ENCODE measurements at regions not wholly inside any gene's neighbourhood (a gene's known extent, or its start where the extent isn't known, plus 50 kb on each side); places are given as distances from the start of the nearest gene placed in this dataset.
A peak's percentile ranks its signal among the peaks of the same experiment; 100 is the strongest.
"Not testable (repeated sequence)": the region's sequence is repeated elsewhere in the genome, so short reads cannot be mapped to it uniquely, and the experiment has no call there.

- H3K36me3 Mint-ChIP-seq = no peaks in the 10 kb centered on the region
- DNase-seq (ENCODE audit: low spot score in 2 of 2) (no peak), ATAC-seq (no peak)
- no peak overlapping the region for H3K27ac Mint-ChIP-seq
- no peaks in the 10 kb centered on the region for H3K9me3 Mint-ChIP-seq
- H3K4me1 Mint-ChIP-seq = no peaks in the 10 kb centered on the region
- H3K4me3 Mint-ChIP-seq = no peak overlapping the region
Observed at GRCh38 chr2:195122653-195123052, 534.4 kb upstream of the SLC39A10 start.

GRCh38 chr2:195121341-195121740 is 535.7 kb upstream of the SLC39A10 start:
- no peaks in the 10 kb centered on the region for H3K36me3 Mint-ChIP-seq
- no peak for DNase-seq (ENCODE audit: low spot score in 2 of 2)
- ATAC-seq = no peak
- H3K4me3 Mint-ChIP-seq = no peak overlapping the region
- no peaks in the 10 kb centered on the region for H3K9me3 Mint-ChIP-seq
- H3K27ac Mint-ChIP-seq = no peak overlapping the region
- H3K4me1 Mint-ChIP-seq = no peaks in the 10 kb centered on the region

- Mint-ChIP-seq H3K9me3 (no peaks in the 10 kb centered on the region), H3K27ac (no peak overlapping the region), H3K4me1 (no peaks in the 10 kb centered on the region), H3K4me3 (no peak overlapping the region), H3K36me3 (no peaks in the 10 kb centered on the region)
- ATAC-seq (no peak), DNase-seq (ENCODE audit: low spot score in 2 of 2) (no peak)
Observed at GRCh38 chr2:195119231-195119630, 537.8 kb upstream of the SLC39A10 start.

GRCh38 chr2:195118276-195118675 is 538.8 kb upstream of the SLC39A10 start:
- no peak for ATAC-seq
- H3K4me1 Mint-ChIP-seq = no peaks in the 10 kb centered on the region
- H3K27ac Mint-ChIP-seq = no peak overlapping the region
- no peaks in the 10 kb centered on the region for H3K36me3 Mint-ChIP-seq
- DNase-seq (ENCODE audit: low spot score in 2 of 2) = no peak
- H3K9me3 Mint-ChIP-seq = no peaks in the 10 kb centered on the region
- no peak overlapping the region for H3K4me3 Mint-ChIP-seq

GRCh38 chr2:195117011-195117410 is 540.0 kb upstream of the SLC39A10 start:
- Mint-ChIP-seq H3K4me3 (no peak overlapping the region), H3K36me3 (no peaks in the 10 kb centered on the region), H3K27ac (no peak overlapping the region), H3K4me1 (no peaks in the 10 kb centered on the region), H3K9me3 (no peaks in the 10 kb centered on the region)
- ATAC-seq (no peak), DNase-seq (ENCODE audit: low spot score in 2 of 2) (no peak)

GRCh38 chr2:195115738-195116137 is 541.3 kb upstream of the SLC39A10 start:
- Mint-ChIP-seq H3K27ac (no peak overlapping the region), H3K36me3 (no peaks in the 10 kb centered on the region), H3K9me3 (no peaks in the 10 kb centered on the region), H3K4me3 (no peak overlapping the region), H3K4me1 (no peaks in the 10 kb centered on the region)
- DNase-seq (ENCODE audit: low spot score in 2 of 2) (no peak), ATAC-seq (no peak)

- Mint-ChIP-seq H3K9me3 (no peaks in the 10 kb centered on the region), H3K27ac (no peak overlapping the region), H3K36me3 (no peaks in the 10 kb centered on the region), H3K4me3 (no peak overlapping the region), H3K4me1 (no peaks in the 10 kb centered on the region)
- no peak for ATAC-seq
- no peak for DNase-seq (ENCODE audit: low spot score in 2 of 2)
Observed at GRCh38 chr2:195108182-195108581, 548.8 kb upstream of the SLC39A10 start.

- DNase-seq (ENCODE audit: low spot score in 2 of 2) = no peak
- Mint-ChIP-seq H3K4me3 (no peak overlapping the region), H3K4me1 (no peaks in the 10 kb centered on the region), H3K36me3 (no peaks in the 10 kb centered on the region), H3K27ac (no peak overlapping the region), H3K9me3 (no peaks in the 10 kb centered on the region)
- no peak for ATAC-seq
Observed at GRCh38 chr2:195106681-195107380, 550.2 kb upstream of the SLC39A10 start.

- H3K9me3 Mint-ChIP-seq = no peaks in the 10 kb centered on the region
- no peak for DNase-seq (ENCODE audit: low spot score in 2 of 2)
- H3K36me3 Mint-ChIP-seq = no peaks in the 10 kb centered on the region
- no peak for ATAC-seq
- no peak overlapping the region for H3K4me3 Mint-ChIP-seq
- H3K4me1 Mint-ChIP-seq = no peaks in the 10 kb centered on the region
- H3K27ac Mint-ChIP-seq = no peak overlapping the region
Observed at GRCh38 chr2:195105581-195105980, 551.4 kb upstream of the SLC39A10 start.

- ATAC-seq (no peak), DNase-seq (ENCODE audit: low spot score in 2 of 2) (no peak)
- Mint-ChIP-seq H3K36me3 (no peaks in the 10 kb centered on the region), H3K4me3 (no peak overlapping the region), H3K9me3 (no peaks in the 10 kb centered on the region), H3K4me1 (no peaks in the 10 kb centered on the region), H3K27ac (no peak overlapping the region)
Observed at GRCh38 chr2:195094330-195094729, 562.7 kb upstream of the SLC39A10 start.

- peaks cover 3% of the 10 kb centered on the region for H3K9me3 Mint-ChIP-seq
- H3K4me1 Mint-ChIP-seq = no peaks in the 10 kb centered on the region
- no peak overlapping the region for H3K27ac Mint-ChIP-seq
- no peaks in the 10 kb centered on the region for H3K36me3 Mint-ChIP-seq
- no peak overlapping the region for H3K4me3 Mint-ChIP-seq
- DNase-seq (ENCODE audit: low spot score in 2 of 2) (no peak), ATAC-seq (no peak)
Observed at GRCh38 chr2:195092341-195092740, 564.7 kb upstream of the SLC39A10 start.

- ATAC-seq; H3K9me3 Mint-ChIP-seq; H3K4me3 Mint-ChIP-seq; DNase-seq (ENCODE audit: low spot score in 2 of 2); H3K36me3 Mint-ChIP-seq; H3K4me1 Mint-ChIP-seq; H3K27ac Mint-ChIP-seq: not testable (repeated sequence)
Observed at GRCh38 chr2:195072806-195073205, 584.2 kb upstream of the SLC39A10 start.

GRCh38 chr2:195057001-195057400 is 600.0 kb upstream of the SLC39A10 start:
- Mint-ChIP-seq H3K9me3 (no peaks in the 10 kb centered on the region), H3K4me1 (no peaks in the 10 kb centered on the region), H3K36me3 (no peaks in the 10 kb centered on the region), H3K4me3 (no peak overlapping the region), H3K27ac (no peak overlapping the region)
- DNase-seq (ENCODE audit: low spot score in 2 of 2) = no peak
- ATAC-seq = no peak

GRCh38 chr2:195055996-195056395 is 601.0 kb upstream of the SLC39A10 start:
- no peak overlapping the region for H3K4me3 Mint-ChIP-seq
- no peaks in the 10 kb centered on the region for H3K9me3 Mint-ChIP-seq
- no peak for DNase-seq (ENCODE audit: low spot score in 2 of 2)

GRCh38 chr2:195051401-195051800 is 605.6 kb upstream of the SLC39A10 start:
- H3K4me3 Mint-ChIP-seq = no peak overlapping the region
- H3K9me3 Mint-ChIP-seq = no peaks in the 10 kb centered on the region
- H3K4me1 Mint-ChIP-seq = no peaks in the 10 kb centered on the region
- DNase-seq (ENCODE audit: low spot score in 2 of 2) = no peak
- no peaks in the 10 kb centered on the region for H3K36me3 Mint-ChIP-seq
- no peak overlapping the region for H3K27ac Mint-ChIP-seq
- ATAC-seq = no peak

More at GRCh38 chr2:195055996-195056395, 601.0 kb upstream of the SLC39A10 start:
- no peaks in the 10 kb centered on the region for H3K4me1 Mint-ChIP-seq
- H3K36me3 Mint-ChIP-seq = no peaks in the 10 kb centered on the region
- no peak for ATAC-seq
- no peak overlapping the region for H3K27ac Mint-ChIP-seq

GRCh38 chr2:195049372-195050031 is 607.5 kb upstream of the SLC39A10 start:
- no peaks in the 10 kb centered on the region for H3K9me3 Mint-ChIP-seq
- H3K4me3 Mint-ChIP-seq = no peak overlapping the region
- H3K4me1 Mint-ChIP-seq = no peaks in the 10 kb centered on the region
- H3K36me3 Mint-ChIP-seq = no peaks in the 10 kb centered on the region
- peak; percentile 73 for ATAC-seq
- DNase-seq (ENCODE audit: low spot score in 2 of 2) = no peak
- no peak overlapping the region for H3K27ac Mint-ChIP-seq
